ENCODE measurements at regions not wholly inside any gene's neighbourhood (a gene's known extent, or its start where the extent isn't known, plus 50 kb on each side); places are given as distances from the start of the nearest gene placed in this dataset.

GRCh38 chr12:85557850-85558249, 277.8 kb downstream of the ALX1 start:
- Histone ChIP-seq H3K14ac (ENCODE audit: insufficient read length) (no peak overlapping the region), H4K91ac (replicated peaks; ENCODE audit: insufficient read length, low read length) (no peak overlapping the region), H3K18ac (ENCODE audit: extremely low read depth, low read length) (no peak overlapping the region), H3K4ac (replicated peaks; ENCODE audit: insufficient read length, low read depth, low read length) (no peak overlapping the region), H3K36me3 (ENCODE audit: control insufficient read depth in 2 of 4, insufficient read depth in 4 of 4, low read length in 3 of 4) (no peaks in the 10 kb centered on the region), H2AK5ac (ENCODE audit: low read depth, low read length) (no peak overlapping the region), H3K79me1 (ENCODE audit: low read depth, low read length) (no peaks in the 10 kb centered on the region), H3K4me1 (replicated peaks in 1 of 4; ENCODE audit: control insufficient read depth in 3 of 4, insufficient read depth in 4 of 4, low read length in 3 of 4) (no peaks in the 10 kb centered on the region), H4K8ac (ENCODE audit: extremely low read depth, insufficient read depth, low read length) (no peak overlapping the region), H2BK5ac (ENCODE audit: low read depth, low read length) (no peak overlapping the region), H2AFZ (ENCODE audit: low read length) (no peak overlapping the region), H4K5ac (ENCODE audit: insufficient read length, low read depth, low read length) (no peak overlapping the region), H3K27ac (ENCODE audit: low read depth, low read length) (no peak overlapping the region), H3K9ac (replicated peaks in 1 of 4; ENCODE audit: extremely low read depth in 1 of 4, low read depth in 3 of 4, low read length in 3 of 4) (no peak overlapping the region), H3K56ac (replicated peaks; ENCODE audit: insufficient read length, low read depth, low read length) (no peak overlapping the region), H3K23me2 (ENCODE audit: low read depth, low read length) (no peaks in the 10 kb centered on the region), H2BK120ac (replicated peaks; ENCODE audit: low read depth, low read length) (no peak overlapping the region), H3K4me3 (ENCODE audit: extremely low read depth in 1 of 4, insufficient read depth in 2 of 4, low read depth in 3 of 4, low read length in 4 of 4) (no peak overlapping the region), H3K27me3 (replicated peaks in 1 of 4; ENCODE audit: control insufficient read depth in 3 of 4, extremely low read depth in 1 of 4, insufficient read depth in 3 of 4, low read length in 3 of 4) (no peaks in the 10 kb centered on the region), H2BK15ac (ENCODE audit: low read length) (no peak overlapping the region), H3K9me3 (ENCODE audit: insufficient read depth in 2 of 2, low read depth in 1 of 2, low read length in 1 of 2) (no peaks in the 10 kb centered on the region), H3K79me2 (ENCODE audit: control insufficient read depth in 1 of 2, insufficient read depth in 2 of 2, low read length in 2 of 2) (no peaks in the 10 kb centered on the region), H3K4me2 (ENCODE audit: insufficient read depth in 1 of 2, low read depth in 2 of 2, low read length in 2 of 2) (no peak overlapping the region), H2BK20ac (ENCODE audit: low read length) (no peak overlapping the region), H4K20me1 (replicated peaks in 1 of 2; ENCODE audit: control insufficient read depth in 1 of 2, insufficient read depth in 2 of 2, low read length in 2 of 2) (no peaks in the 10 kb centered on the region), H2BK12ac (ENCODE audit: low read depth, low read length) (no peak overlapping the region), H3K23ac (ENCODE audit: insufficient read length) (no peak overlapping the region)
- ChIA-PET CTCF (ENCODE audit: partially characterized antibody) (interaction anchor here (1.6 kb wide), 1 partner anchor 90 kb away, joined by 5 read pairs; no protein-coding TSS in a partner anchor), POLR2A (ENCODE audit: partially characterized antibody) (no interaction called here)
- WGBS, 2 experiments (ENCODE audit: extremely low coverage in 1 of 2, insufficient coverage in 1 of 2, insufficient read length in 1 of 2, insufficient replicate concordance in 2 of 2, low coverage in 1 of 2, low lambda C conversion rate in 2 of 2, missing lambda C conversion rate in 1 of 2): 83% methylated on average over 1 of the region's 1 CpG; no CpG with 5 or more reads in 1 of the 2 experiments
- TF ChIP-seq YY1 (IDR thresholded peaks at IDR 0.05; ENCODE audit: low read depth, low read length) (no peak), HDAC2 (IDR thresholded peaks at IDR 0.05; ENCODE audit: borderline replicate concordance in 1 of 2, low read depth in 2 of 2, low read length in 2 of 2) (no peak), HDAC6 (IDR thresholded peaks at IDR 0.05; ENCODE audit: low read depth, low read length) (no peak), EP300 (IDR thresholded peaks at IDR 0.05; ENCODE audit: borderline replicate concordance in 1 of 2, low read depth in 2 of 2, low read length in 2 of 2) (no peak), JUN (IDR thresholded peaks at IDR 0.05; ENCODE audit: low read depth, low read length) (no peak), SRF (IDR thresholded peaks at IDR 0.05; ENCODE audit: low read depth, low read length) (no peak), TAF7 (optimal IDR thresholded peaks at IDR 0.05; ENCODE audit: borderline replicate concordance, low read depth, low read length) (no peak), SAP30 (IDR thresholded peaks at IDR 0.05; ENCODE audit: insufficient read depth, insufficient replicate concordance, low read length) (no peak), BRCA1 (IDR thresholded peaks at IDR 0.05; ENCODE audit: low read depth, low read length) (no peak), EZH2 (IDR thresholded peaks at IDR 0.05; ENCODE audit: low read depth, low read length, severe bottlenecking) (no peak), NANOG (IDR thresholded peaks at IDR 0.05; ENCODE audit: insufficient read depth, low read depth, low read length, poor library complexity, severe bottlenecking) (no peak), NRF1 (IDR thresholded peaks at IDR 0.05; ENCODE audit: low read depth, low read length) (no peak), JUND (IDR thresholded peaks at IDR 0.05; ENCODE audit: low read length) (no peak)
- DNase-seq (ENCODE audit: low read depth in 1 of 2, low spot score in 2 of 2) (no peak), FAIRE-seq (no peak)
